ENCODE measurements at regions not wholly inside any gene's neighbourhood (a gene's known extent, or its start where the extent isn't known, plus 50 kb on each side); places are given as distances from the start of the nearest gene placed in this dataset.

DNA sequence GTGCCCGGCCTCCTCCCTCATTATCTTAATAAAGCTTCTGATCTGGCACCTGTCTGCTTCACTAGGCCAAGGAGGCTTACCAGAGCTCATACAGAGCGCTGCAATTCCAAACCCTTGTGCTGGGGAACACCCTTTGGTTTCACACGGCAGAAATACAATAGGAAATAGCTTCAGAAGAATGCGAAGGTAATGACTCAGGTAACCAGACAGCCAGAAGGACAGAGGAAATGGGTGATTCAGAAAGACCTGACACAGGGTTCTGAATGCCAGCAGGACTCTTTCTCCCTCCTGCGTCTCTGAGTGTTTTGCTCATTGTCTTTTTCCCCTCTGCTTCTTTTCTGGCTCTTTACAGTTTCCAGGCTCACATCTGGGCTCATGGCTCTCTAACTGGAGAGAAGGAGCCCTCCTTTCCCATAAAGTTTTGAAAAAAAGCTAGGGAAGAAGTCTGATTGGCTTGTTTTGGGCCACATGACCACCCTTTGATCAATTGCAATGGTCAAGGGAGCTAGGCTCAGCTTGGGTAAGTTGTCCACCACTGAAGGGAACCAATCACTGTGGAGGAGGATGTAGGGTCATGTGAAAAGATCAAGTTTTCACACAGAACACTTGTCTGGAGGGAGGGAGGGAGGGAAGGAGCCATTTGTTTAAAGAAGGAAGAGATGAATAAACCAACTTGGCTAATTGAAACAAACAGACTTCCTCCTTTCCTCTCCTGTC, 90.5 kb upstream of the UPP2 start:
- ChIA-PET CTCF (interaction anchor here (0.6 to 4.4 kb wide), 25 partner anchors 9 to 709 kb away, joined by 3 to 37 read pairs (median 4); no protein-coding TSS in a partner anchor), POLR2A (no interaction called here)
- DNase-seq = no peak
- TF ChIP-seq, protein P1, sequence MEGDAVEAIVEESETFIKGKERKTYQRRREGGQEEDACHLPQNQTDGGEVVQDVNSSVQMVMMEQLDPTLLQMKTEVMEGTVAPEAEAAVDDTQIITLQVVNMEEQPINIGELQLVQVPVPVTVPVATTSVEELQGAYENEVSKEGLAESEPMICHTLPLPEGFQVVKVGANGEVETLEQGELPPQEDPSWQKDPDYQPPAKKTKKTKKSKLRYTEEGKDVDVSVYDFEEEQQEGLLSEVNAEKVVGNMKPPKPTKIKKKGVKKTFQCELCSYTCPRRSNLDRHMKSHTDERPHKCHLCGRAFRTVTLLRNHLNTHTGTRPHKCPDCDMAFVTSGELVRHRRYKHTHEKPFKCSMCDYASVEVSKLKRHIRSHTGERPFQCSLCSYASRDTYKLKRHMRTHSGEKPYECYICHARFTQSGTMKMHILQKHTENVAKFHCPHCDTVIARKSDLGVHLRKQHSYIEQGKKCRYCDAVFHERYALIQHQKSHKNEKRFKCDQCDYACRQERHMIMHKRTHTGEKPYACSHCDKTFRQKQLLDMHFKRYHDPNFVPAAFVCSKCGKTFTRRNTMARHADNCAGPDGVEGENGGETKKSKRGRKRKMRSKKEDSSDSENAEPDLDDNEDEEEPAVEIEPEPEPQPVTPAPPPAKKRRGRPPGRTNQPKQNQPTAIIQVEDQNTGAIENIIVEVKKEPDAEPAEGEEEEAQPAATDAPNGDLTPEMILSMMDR (IDR thresholded peaks at IDR 0.05) = no peak
- Mint-ChIP-seq H3K4me3 (no peak overlapping the region), H3K27me3 (peaks cover 2% of the 10 kb centered on the region), H3K9me3 (no peaks in the 10 kb centered on the region), H3K36me3 (ENCODE audit: low read depth) (no peaks in the 10 kb centered on the region), H3K27ac (no peak overlapping the region), H3K4me1 (ENCODE audit: low read depth) (peaks cover 9% of the 10 kb centered on the region)
- intact Hi-C loops (cut with micrococcal nuclease) = loop anchor here (2.0 to 5.0 kb wide), 2 partner anchors 232 to 519 kb away; no protein-coding TSS in a partner anchor
- peak; percentile 58 for ATAC-seq

DNA sequence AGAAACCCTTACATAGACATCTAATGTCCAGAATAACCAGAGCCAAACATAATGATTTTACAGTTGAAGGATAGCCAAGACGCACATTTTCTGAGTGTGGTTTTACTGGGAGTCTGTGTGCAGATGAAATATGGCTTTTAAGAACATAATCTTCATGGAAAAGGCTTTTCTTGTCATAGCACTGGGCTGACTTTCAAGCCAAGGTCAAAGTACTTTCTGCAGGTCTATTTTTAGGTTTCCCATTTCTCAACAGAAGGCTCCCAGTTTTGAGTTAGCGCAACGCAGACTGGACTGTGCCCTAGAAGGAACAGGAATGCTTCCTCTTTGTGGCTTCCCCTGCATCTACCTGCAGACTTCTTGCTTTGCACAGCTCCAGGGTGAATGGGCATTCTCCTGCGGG, 92.3 kb upstream of the UPP2 start:
- H3K27ac Mint-ChIP-seq = no peak overlapping the region
- ATAC-seq = no peak
- peaks cover 4% of the 10 kb centered on the region for H3K4me1 Mint-ChIP-seq (ENCODE audit: low read depth)
- H3K4me3 Mint-ChIP-seq = no peak overlapping the region
- no peaks in the 10 kb centered on the region for H3K36me3 Mint-ChIP-seq (ENCODE audit: low read depth)
- ChIA-PET POLR2A (no interaction called here), CTCF (interaction anchor here (1.2 to 6.7 kb wide), 4 partner anchors 229 to 745 kb away, joined by 3 to 44 read pairs (median 5); no protein-coding TSS in a partner anchor)
- TF ChIP-seq, protein P1 (IDR thresholded peaks at IDR 0.05) = no peak
- intact Hi-C loops (cut with micrococcal nuclease) = loop anchor here (5.0 kb wide), 2 partner anchors 107 to 707 kb away; no protein-coding TSS in a partner anchor
- DNase-seq = no peak
- H3K27me3 Mint-ChIP-seq = peaks cover 2% of the 10 kb centered on the region
- no peaks in the 10 kb centered on the region for H3K9me3 Mint-ChIP-seq

DNA sequence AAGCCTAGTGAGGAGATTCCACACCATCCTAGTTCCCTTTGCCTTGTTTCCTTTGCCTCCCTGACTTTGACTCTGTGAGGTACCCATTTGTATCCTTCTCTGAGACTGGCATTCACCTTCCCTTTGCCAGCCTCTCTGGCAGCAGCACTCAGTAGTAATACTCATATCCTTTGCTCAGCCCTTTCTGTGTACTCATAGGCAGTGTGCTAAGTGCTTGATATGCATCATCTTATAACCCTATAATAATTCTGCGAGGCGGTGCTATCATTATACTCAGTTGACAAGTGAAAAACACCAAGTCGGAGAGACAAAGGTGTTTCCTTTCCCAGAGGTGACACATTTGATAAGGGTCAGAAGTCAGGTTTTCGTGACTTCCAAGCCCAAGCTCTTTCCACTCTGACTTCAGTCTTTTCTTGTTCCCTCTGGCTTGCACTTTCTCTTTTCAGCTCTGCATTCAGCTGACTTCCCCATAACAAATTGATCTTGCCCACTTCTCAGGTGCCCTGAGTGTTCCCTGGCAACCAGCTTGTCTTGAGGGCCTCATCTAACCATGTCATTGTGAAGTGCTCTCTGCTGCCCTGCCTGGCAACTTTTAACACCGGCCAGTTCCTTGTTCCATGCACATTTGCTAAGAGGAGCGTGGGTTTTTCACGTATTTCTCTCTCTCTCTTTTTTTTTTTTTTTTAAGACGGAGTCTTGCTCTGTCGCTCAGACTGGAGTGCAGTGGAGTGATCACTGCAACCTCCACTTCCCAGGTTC, 94.5 kb upstream of the UPP2 start:
- TF ChIP-seq, protein P1 (IDR thresholded peaks at IDR 0.05) = no peak
- intact Hi-C loops (cut with micrococcal nuclease) = loop anchor here (5.0 kb wide), 2 partner anchors 105 to 705 kb away; no protein-coding TSS in a partner anchor
- H3K4me3 Mint-ChIP-seq = no peak overlapping the region
- ATAC-seq (peak; percentile 65), DNase-seq (peak; percentile 31)
- no peaks in the 10 kb centered on the region for H3K9me3 Mint-ChIP-seq
- H3K36me3 Mint-ChIP-seq (ENCODE audit: low read depth) = no peaks in the 10 kb centered on the region
- CTCF ChIA-PET = interaction anchor here (0.7 to 6.7 kb wide), 15 partner anchors 11 to 749 kb away, joined by 3 to 44 read pairs (median 4); no protein-coding TSS in a partner anchor
- no peak overlapping the region for H3K27ac Mint-ChIP-seq
- H3K4me1 Mint-ChIP-seq (ENCODE audit: low read depth) = peaks cover 4% of the 10 kb centered on the region
- H3K27me3 Mint-ChIP-seq = peaks cover 2% of the 10 kb centered on the region
- POLR2A ChIA-PET = interaction anchor here (1.0 kb wide), 1 partner anchor 11 kb away, joined by 4 read pairs; no protein-coding TSS in a partner anchor

DNA sequence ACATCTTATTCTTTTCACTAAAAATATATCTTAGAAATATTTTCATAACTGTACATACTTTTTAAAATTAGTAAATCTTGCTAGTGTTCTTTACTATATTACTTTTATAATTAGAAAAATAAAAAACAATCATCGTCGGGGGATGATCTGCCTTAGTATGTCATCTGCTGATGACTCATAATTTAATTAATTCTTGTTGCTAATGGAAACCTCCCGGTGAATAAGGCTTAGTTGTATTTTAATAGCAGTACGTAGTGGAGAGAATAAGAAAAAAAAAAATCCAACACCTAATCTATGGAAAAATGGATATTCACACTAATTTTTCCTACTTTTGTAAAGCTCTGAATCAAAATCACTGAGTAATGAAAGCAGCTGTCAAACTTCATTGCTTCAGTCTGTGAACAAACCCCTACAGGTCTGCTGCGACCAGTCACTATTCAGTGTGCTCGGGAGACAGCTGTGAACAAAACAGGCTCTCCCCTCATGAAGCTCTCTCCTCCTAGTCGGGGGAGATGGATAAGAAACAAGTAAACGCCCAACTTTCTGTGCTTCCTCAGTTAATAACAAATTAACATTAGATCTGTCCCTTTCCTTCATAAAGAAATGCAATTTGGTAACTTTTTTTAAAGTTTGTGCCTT, 97.4 kb upstream of the UPP2 start:
- POLR2A ChIA-PET = no interaction called here
- no peak for ATAC-seq
- CTCF ChIA-PET = interaction anchor here (1.4 to 6.7 kb wide), 3 partner anchors 20 to 701 kb away, joined by 3 to 44 read pairs (median 3); no protein-coding TSS in a partner anchor
- no peaks in the 10 kb centered on the region for H3K27me3 Mint-ChIP-seq
- H3K36me3 Mint-ChIP-seq (ENCODE audit: low read depth) = no peaks in the 10 kb centered on the region
- H3K9me3 Mint-ChIP-seq = no peaks in the 10 kb centered on the region
- no peak overlapping the region for H3K4me3 Mint-ChIP-seq
- H3K4me1 Mint-ChIP-seq (ENCODE audit: low read depth) = peaks cover 2% of the 10 kb centered on the region
- DNase-seq = no peak
- TF ChIP-seq, protein P1 (IDR thresholded peaks at IDR 0.05) = no peak
- intact Hi-C loops (cut with micrococcal nuclease) = no loop called here
- H3K27ac Mint-ChIP-seq = no peak overlapping the region
